Stimulated activated CD4-positive, alpha-beta T cell treated with anti-CD3 and anti-CD28 coated beads, Interleukin-4, amount 100 ng/mL, for 48 hours (primary cell): ENCODE measurements at regions not wholly inside any gene's neighbourhood (a gene's known extent, or its start where the extent isn't known, plus 50 kb on each side); places are given as distances from the start of the nearest gene placed in this dataset.
A peak's percentile ranks its signal among the peaks of the same experiment; 100 is the strongest.

ENCODE experiments used
- DNase-seq, 2 donors: peaks; one replicate each; pipeline ENCODE4 v3.0.0-alpha.2; 2020; ENCODE audit warnings: low read depth in 2 of 2

DNA sequence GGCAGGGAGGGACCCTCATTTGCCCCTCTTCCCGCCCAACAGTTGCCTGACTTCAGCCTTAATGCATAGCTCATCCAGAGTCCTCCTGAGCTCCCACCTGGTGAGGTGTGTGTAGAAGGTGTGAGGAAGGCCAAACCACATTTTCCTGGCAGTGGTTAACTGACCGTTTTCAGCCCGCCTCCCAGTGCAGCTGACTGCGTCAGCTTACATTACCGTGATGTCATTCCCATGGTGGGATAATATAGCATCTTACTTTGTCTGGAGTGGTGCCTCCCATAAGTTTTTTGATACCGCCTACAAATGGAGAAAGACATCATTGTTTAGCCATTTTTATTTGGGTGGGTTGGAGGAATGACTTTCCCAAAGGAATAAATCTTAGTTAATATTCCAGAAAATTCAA, 151.9 kb downstream of the C9orf152 start:
- no peak for DNase-seq

DNA sequence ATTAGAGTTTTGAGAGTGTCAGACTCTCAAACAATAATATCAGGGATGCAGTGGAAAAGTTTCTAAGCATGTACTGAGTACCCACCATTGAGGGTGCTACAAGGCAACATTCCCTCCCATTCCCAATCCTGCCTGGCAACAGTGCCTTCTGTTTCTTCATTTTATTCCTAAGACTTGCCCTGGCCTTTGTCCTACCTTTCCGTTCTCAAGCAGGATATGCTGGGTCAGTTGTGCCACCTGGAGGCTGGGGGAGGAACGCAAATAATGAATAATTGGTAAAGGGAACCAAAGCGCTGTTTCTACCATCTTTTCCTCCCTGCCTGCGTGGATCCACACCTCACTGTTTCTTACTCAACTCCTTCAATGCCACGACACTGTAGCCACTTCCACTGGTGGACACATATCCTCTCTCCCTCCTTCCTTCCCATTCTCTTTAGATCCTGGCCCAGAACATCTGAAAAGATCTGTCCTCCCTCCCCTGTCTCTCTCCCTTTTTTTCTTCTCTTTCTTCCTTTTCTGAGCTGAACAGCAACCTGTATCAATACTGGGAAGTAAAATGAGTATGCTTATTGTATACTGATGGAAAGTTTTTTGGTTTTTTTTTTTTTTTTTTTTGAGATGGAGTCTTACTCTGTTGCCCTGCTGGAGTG, 149.5 kb downstream of the C9orf152 start:
- peak in 1 of 2 donors; percentile 37 for DNase-seq

DNA sequence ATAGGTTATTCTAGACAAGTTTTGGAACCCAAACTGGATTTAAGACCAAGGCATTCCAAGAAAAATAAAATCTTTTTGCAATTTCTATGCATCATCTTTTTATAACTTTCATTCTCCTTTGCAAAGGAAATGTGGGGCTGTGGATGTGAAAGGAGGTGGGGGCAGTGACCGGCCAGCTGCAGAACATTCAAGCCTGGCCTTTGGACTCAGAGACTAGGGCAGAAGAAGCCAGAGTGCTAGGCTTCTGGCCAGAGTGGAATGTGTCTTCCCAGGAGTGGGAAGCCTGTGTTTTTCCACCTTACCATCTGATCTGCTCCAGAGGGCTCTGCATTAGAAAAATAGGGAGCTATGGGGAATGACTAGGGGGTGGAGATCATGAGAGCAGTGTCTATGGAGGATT, 148.5 kb downstream of the C9orf152 start:
- no peak for DNase-seq

- DNase-seq: no peak
Observed at GRCh38 chr9:110064803-110065202, 143.2 kb downstream of the C9orf152 start.

DNA sequence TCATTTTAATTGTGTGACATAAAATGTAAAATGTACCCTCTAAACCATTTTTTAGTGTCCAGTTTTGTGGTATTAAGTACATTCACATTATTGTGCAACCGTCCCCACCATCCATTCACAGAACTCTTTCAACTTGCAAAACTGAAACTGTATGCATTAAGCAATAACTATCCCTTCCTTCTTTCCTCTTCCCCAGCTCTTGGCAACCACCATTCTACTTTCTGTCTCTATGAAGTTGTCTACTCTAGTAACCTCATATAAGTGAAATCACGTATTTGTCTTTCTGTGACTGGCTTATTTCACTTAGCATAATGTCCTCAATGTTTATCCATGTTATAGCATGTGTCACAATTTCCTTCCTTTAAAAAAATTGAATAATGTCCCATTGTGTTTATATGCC, 142.4 kb downstream of the C9orf152 start:
- DNase-seq: no peak

DNA sequence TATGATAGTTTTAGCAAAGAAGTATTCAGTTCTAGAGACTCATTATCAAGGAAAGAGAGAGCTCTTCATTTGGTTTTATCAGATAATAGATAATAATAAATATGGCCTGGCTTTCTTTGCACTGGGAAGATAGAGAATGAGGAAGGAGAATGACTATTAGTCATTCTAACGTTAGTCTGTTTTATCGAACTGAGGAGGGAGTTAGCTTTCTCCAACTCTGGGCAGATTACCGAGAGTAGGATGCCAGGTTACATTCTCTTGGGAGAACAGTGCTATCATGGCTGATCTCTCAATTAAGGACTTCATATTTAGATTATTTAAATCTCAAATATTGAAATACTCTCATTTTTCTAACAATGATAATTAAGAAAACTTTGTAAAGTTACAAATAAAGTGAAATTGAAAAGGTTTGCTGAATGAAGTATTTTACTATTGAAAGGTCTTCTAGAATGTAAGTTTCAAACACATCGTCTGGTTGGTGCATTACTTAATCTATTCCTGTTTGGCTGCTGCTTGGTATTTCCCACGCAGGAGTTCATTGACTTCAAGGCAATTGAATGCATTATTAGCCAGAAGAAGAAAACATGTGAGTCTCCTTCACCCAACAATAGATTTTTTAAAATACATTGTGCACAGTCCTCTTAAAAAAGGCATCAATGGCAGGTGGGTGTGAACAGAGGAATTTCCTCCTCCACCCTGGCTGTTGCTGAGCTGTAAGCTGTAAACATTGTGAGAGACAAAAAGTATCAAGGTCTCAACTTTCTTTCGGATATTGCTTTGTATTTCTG, 140.8 kb downstream of the C9orf152 start:
- DNase-seq: no peak

- DNase-seq: no peak
Observed at GRCh38 chr9:110068212-110068611, 139.7 kb downstream of the C9orf152 start.

DNA sequence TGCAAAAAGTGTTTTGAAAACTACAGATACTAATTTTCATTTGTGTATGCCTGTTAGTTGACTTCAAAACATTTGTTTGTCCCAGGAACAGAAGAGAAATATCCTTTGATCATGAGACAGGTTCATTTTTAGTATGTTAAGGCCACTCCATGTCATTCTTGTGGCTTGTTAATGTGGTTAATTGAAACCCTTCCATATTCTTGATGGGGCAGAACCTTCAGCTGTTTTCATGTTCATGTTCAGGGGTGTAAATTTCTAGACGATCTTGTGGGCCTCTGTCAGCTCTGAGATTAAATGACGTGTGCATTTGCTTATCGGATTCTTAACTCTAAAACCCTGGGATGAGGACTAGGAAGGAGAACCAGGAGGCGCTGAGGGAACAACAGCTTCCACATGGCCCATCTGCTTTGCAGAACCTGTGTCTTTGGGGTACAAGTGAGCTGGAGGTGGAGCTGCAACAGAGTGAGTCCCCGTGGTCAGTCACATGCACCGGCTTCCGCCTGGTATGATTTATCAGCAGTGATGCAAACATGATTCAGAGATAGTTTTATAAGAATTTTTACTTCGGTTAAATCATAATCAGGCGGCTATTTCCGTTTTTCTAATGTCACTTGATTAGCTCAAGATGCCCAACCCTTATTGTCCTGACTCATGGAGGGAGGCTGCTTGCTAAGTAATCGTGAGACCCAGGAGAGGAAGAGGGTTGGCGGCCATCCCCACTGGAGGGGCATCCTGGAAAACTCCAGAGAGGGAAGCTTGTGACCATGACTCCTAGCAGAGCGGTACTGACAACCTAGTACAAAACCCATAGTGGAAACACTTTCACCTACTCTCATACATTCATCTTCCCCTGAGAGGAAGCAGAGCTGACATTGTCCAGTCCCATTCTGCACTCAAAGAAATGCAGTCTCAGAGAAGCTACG, 138.4 kb downstream of the C9orf152 start:
- no peak for DNase-seq

DNA sequence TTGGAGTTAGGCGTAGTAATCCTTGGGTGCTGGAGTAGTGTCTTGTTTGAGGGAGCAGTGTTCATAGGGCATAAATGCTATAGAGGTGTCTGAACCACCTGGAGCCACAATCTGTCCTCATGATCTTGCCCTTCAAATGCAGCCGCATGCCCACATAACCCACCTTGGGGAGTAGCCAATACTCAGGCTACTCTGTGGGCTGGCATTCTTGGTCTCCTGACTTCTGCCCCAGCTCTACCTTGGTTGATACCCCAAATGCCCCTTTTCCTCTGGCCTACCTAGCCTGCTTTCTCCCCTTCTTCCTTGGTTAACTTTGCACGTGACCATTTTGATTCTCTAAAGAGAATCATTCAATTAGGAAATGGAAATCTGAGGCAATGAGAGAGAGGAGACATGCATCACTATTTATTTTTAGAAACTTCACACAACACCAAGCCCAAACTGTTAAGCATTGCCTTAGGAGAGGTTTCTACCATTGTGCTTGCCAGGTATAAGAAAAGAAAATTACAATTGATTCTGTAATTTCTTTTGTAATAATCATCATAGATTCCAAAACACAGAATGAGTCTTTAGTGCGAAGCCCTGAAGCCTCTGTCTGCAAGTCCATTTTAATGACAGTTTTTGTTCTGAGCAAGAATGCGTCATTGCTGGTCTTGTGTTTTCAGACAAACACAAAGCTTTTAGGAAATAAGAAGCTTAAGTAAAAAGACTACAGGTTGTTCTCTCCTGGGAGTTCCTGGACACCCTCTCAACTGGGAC, 135.2 kb downstream of the C9orf152 start:
- no peak for DNase-seq

GRCh38 chr9:110073356-110073905, 134.5 kb downstream of the C9orf152 start:
- no peak for DNase-seq

DNA sequence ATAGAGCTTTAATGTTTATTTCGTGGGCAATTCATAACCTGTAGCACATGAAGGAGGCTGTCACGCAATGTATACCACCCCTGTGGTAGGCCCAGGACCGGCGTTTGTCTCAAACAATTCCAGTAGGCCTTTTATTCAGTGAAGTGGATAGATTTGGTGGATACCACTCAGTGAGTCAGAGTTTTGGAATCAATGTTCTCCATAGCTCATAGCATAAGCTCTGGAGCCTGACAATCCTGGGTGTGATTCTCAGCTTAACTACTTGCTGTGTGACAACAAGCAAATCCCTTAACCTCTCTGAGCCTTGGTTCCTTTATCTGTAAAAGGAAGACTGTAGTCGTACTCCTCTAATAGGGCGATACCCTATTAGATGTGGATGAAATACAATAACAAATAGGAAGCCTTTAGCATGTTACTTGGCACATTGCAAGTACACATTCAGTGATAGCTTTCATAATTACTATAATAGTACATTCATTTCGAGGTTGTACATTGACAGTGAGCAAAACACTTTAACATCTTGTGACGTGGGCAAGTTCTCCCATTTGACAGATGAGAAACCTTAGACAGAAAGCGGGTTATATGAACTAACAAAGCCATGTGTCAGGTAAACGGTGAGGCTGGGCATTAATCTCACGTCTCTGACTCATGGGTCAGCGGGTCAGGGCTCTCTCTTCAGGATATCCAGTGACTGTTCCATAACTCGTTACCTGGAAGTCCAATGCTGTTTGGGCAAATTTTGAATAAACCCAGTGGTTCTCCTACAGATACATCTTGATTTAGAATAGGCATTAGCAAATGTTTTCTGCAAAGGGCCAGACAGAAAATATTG, 130.8 kb downstream of the C9orf152 start:
- no peak for DNase-seq

DNA sequence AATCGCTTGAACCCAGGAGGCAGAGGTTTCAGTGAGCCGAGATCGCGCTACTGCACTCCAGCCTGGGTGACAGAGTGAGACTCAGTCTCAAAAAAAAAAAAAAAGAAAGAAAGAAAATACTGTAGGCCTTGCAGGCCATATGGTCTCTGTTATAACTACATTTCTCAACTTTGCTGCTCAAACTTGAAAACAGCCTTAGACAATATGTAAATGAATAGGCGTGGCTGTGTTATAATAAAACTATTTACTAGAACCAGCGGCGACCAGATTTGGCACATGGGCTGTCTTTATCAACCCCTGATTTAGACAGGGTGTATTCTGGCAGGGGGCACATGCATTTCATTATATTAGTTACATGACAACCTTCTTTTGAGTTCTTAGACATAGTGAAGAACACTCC, 130.0 kb downstream of the C9orf152 start:
- no peak for DNase-seq

- no peak for DNase-seq
Observed at GRCh38 chr9:110078604-110079003, 129.4 kb downstream of the C9orf152 start.

DNA sequence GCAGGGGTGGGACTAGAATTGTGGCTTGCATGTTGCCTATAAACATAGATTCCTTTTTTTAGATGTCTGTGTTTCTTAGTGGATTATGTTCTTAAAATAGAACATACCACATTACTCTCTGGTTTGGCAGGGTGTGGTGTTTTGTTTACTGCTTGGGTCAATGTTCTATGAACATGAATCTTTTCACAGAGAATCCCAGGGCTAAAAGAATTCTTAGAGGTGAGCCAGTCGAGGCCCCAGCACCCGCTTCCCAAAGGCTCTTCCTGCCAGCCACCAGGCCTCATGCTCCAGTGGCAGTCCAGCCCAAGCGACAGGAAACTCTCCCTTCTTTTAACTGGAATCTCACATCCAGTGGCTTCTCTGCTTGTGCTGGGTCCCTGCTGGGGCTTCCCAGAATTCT, 126.6 kb downstream of the C9orf152 start:
- DNase-seq: no peak

DNA sequence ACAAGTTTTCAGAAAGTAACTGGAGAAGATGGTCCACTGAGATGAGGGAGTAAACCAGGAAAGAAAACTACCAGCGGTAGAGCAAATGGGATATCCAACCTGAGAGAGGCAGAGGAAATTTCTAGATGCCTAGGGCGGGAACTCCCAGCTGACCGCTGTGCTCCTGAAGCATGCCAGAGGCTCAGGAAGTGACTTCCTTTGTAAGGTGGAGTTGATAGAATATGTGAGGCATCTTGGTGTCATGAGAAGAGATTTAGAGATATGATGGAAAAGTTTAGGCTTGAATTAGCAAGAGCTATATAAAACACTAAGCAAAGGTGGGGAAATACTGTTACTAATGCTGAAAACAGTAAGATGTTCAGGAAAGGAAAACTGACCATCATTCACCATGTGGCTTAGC, 124.1 kb downstream of the C9orf152 start:
- no peak for DNase-seq

DNA sequence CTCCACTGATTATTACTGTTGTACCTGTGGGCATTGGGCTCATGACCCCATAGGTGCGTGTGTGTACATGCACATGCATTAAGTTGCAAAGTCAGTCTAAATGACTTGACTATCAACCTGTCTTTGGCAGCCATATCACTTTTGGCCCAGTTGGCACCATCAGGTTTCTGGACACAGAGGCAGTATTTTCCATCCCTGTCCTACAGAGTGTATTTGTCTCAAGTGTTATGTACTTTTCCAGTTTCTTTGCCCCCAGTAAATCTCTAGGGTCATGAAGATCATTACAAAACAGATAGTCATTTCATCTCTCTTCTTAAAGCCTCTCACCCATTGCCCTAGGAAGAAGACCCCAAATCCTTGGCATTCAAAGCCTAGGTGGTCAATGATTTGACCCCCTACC, 121.4 kb downstream of the C9orf152 start:
- no peak for DNase-seq

DNA sequence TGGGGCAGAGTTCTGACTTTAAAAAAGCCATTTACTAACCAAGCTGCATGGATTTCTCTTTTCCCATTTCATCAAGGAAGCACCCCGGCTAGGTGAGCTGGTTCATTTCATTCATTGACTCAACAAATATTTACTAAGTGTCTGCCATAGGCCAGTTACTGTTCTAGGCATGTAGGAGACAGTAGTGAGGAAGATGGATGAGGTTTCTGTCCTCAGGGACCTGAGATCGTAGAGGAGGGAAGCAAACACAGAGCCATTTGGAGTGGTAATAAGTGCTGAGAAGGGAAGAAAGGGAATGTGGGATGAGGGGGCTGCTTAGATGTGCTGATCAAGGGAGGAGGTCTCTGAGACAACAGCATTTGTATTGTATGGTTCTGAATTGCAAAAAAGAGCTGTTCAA, 120.4 kb downstream of the C9orf152 start:
- no peak for DNase-seq

GRCh38 chr9:110088099-110088498, 119.9 kb downstream of the C9orf152 start:
- no peak for DNase-seq

GRCh38 chr9:110089681-110090370, 118.1 kb downstream of the C9orf152 start:
- DNase-seq: no peak

GRCh38 chr9:110092792-110093191, 115.2 kb downstream of the C9orf152 start:
- DNase-seq: no peak
